SK-N-MC (cell line): ENCODE measurements at regions not wholly inside any gene's neighbourhood (a gene's known extent, or its start where the extent isn't known, plus 50 kb on each side); places are given as distances from the start of the nearest gene placed in this dataset.

Source experiments
- EZH2 ChIP-seq: fragments of 200-600 bp; sonication (generic); IDR thresholded peaks from one replicate; pipeline ENCODE4 v1.6.1; 2017; ENCODE audit warnings: antibody characterized with exemption
- FOXP2 ChIP-seq: optimal IDR thresholded peaks from 2 replicates; pipeline ENCODE3; 2011; ENCODE audit warnings: mild to moderate bottlenecking, moderate library complexity; ENCODE audit not compliant: insufficient read depth; ENCODE audit errors: extremely low read length, control extremely low read depth
- POLR2AphosphoS5 ChIP-seq: IDR thresholded peaks from 2 replicates; pipeline ENCODE4 v1.6.1; 2012; ENCODE audit warnings: mild to moderate bottlenecking, low read depth, low read length, borderline replicate concordance

DNA sequence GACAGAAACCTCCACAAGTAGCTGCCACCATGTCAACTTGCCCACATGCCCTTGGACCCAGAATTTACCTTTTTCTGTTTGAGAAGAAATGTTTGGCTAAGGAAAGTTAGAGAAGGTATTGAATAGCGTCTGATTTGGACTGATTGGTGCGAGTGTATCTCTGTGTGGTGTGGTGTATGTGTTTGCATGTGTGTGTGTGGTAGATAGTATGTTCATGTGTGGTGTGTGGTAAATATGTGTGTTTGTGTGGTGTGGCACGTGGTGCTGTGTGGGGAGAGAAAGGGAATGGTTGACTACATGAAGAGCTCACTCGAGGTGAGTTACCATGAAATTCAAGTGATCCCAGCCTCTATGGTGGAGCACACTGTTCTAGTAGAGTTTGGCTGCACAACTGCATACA lies 360.8 kb upstream of the SPHKAP start:
- TF ChIP-seq EZH2, result no peak
- TF ChIP-seq FOXP2, result no peak
- no peak for TF ChIP-seq POLR2AphosphoS5
